ENCODE measurements at regions not wholly inside any gene's neighbourhood (a gene's known extent, or its start where the extent isn't known, plus 50 kb on each side); places are given as distances from the start of the nearest gene placed in this dataset.

DNA sequence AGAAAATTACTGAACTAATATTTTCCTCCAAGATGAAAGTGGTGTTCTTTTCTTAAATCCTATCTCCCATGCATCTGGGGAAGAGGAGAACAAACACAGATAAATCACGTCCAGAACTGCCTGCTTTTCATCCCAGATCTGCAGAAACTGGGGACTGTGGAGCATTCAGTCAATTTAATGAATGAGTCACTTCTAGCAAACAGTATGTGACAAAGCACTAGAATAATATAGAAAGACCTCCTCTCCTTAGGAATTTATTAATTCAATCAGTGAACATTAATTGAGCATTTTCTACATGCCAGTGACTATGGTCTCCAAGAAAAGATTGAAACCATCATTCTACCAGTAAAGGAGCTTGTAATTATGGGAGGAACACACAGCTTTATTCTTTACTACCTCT, 693.4 kb upstream of the ID2 start:
- DNase-seq: no peak

DNA sequence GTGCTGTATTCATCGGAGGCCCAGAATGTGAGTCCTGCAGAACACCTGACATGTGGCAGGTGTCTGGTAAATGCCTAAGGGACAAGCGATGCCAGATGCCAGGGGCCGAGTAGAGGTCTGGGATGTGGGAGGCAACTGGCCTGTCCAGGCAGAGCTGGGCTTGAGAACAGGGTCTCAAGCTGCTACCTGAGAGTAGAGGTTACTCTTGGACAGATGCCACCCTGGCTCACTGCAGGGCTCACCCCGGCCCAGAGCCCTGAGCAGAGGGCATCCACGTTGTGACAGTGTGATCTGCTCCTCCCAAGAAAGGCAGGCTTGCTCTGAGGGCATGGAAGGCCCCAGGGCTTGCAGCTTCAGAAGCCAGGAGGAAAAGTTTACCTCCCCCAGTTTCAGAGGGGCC, 692.0 kb upstream of the ID2 start:
- no peak for DNase-seq

DNA sequence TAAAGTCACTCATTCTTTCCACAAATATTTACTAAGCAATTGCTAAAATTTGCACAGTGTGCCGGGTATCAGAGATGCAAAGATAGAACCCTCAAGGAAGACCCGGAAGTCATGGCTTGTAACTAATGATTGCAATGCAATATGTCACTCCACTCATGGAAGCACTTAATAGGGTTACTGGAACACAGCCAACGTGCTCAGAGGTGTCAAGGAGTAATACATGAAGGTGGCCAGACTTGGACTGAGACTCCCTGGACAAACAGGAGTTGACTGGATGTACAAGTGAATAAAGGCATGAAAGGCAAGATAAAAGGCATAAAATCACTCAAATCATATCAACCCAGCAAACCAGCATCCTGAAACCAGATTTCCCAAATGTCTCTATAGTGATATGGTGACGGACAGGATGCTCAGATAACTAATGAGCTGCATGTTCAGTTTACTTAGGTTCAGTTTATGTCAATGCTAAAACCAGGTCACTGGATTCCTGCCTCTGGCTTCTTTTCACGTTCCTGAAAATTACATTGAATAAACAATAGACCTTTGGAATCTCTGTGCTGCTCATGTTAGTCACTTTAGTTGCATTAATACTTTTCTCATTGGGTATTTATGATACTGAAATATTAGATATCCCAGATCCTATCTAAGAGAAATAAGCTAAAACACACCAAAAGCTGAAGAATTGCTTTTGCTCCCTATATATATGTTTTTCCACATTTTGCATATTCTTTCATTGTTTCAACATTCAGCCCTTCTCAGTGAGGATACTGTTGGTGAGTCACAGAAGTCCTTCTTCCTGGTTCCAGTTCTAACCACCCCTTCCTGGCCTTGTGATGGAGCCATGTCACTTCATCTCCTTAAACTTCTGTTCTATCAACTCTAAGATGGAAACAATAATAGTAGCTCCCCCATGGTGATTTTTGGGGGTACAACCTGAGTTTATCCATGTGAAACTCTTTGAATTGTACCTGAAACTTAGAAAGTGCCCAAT, 688.9 kb upstream of the ID2 start:
- DNase-seq: no peak

DNA sequence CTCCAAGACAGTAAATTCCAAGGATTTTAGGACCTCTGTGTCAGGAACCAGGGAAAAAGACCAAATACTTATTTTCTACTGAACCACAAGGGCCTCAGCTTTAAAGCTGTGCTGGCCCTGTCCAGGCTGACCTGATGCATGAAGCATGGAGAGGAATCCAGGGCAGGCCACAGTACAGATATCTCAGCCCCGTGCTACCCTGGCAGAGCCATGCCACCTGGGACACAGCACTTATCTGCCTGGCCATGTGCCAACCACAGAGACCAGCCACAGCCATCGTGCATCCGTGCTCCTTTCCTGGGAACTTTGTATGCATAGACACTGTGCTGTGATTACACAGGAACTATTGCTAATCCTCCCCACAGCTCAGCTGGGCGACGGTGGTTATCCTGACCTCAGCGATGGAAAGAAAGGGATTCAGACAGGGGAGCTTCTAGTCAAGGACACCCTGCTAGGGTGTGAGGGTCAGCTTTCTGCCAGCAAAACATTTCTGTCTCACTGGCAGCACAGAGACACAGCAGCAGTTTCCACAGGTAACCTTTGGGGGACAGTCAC, 687.4 kb upstream of the ID2 start:
- DNase-seq: no peak

DNA sequence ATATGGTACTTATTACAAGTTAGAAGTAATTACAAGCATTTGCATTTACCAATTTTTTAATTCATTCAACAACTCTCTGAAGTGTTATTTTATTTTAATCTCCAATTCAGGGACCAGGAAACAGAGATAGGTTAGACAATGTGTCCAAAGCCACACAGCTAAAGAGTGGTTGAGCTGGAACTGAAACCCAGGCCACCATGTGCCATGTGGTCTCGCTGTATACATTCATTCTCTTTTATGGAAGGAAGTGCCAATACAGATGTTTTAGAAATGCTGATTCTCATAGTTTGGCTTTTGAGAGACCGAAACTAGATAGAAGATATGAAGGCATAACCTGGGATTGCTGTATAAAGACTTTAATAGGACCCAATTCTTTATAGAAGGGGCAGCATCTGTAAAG, 684.6 kb upstream of the ID2 start:
- DNase-seq: no peak

DNA sequence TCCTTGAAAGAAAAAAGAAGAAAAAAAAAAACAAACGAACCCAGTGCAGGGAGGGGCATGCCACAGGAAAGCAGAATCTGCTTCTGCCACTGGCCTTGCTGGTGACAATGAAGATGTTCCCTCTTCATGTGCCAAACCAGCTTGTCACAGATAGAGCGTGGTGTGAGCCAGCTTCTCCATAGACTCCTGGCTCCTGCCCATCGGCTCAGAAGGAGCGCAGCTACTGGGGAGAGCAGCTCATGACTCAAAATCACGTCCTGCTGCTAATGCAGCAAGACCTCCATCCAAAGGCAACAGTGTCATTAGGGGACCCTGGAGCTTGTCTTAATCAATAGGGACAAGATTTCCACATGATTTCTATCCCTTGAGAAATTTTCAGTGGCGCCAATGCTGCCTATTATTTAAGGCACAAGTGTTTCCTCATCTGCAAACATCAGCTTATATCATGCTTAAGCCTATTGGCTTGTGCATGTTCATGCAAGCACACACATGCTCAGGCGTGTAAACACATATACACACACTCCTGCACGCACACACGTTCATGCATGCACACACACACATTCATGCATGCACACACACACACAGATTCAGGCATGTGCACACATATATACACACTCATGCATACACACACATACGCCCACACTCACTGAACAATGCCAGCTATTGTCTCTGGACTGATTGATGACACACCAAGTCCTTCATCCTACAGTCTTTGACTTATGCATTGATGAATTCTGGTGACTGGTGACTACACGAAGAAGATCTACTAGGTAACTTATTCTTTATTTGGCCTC, 682.0 kb upstream of the ID2 start:
- no peak for DNase-seq

DNA sequence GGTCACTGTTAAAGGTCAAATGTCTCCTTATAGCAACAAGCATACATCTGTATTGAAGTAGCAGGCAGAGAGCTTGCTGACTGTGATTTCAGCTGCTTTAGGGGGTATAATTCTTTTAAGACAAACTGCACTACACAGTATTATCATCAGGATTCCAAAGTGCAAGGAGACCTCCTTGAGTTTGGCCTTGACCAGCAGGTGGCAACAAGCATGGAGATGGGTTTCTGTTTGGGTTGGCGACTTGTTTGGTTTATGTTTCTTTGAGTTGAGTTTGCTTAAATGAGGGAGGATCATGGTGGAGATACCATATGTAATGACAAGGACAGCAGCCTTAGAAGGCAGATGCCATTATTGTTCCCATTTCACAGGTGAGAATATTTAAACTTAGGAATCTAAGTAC, 681.0 kb upstream of the ID2 start:
- DNase-seq: no peak

DNA sequence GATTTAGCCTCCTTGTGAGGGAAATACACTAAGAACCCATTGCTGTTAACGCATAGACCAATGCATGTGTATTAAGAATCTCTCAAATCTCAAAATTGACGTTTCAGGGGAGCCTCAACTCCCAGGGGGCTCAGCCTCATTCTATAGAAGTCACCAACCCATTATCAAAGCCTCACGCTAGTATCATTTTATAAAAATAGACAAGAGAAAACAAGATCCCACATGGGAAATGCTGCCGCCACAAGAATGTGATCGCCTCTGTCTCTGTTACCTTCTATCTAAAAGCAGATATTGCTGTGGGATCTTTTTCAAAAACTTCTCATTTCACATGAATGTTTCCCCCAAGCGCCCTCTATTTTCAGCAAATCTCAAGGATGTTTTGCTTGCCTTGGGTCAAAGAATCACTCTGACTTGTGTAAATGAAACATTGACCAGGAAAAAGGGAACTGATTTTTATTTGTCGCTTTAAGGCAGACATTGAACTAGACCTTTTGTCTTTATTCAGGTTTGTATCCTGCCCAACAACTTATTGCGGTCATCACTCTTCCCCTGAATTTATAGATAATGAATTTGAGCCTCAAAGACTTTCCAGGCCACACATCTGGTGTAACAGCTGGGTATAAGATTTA, 679.0 kb upstream of the ID2 start:
- DNase-seq: no peak

DNA sequence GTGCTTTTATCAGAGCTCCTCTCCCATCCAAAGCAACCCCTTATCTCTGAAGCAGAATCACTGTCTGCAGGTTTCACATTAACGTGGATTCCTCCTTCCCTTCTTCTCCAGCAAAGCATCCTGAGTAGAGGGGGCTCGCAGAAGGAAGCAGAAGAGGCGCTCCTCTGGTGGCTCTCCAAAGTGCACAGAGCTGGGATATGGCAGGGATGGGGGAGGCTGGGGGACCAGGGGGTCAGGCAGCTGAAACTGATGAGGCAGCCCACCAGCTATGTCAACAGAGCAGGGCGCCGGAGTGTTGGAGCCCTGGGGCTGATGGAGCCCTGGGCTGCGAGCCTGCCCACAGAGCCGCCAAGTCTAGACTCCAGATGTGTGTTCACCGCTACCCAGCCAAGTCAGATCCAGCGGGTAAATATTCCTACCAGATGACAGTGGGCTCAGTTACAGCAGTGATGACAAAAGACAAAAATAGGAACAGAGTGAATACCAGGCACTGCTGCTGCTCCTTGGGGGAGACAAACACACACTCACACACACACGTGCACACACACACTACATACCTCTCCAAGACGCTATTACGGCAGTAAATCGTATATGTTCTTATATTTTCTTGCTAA, 678.3 kb upstream of the ID2 start:
- no peak for DNase-seq

DNA sequence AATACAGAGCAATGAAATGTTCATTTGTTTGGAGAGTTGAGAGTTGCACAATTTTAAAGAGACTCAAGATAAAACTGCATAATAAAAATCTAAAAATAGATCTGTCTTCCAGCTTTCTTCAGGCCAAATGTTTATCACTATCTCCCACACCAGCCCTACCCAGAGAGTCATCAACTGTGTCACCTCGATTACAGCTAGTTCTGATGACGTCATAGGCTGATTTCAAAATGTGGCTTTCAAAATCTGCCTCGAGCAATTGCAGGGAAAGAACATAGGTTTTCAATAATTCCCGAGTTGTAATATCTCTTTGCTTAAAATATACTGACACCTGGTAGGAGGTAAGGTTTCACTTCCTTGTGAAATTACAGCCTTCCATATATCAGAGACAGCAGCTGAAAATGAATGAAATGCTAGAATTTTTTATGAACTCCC, 677.6 kb upstream of the ID2 start:
- DNase-seq: no peak

DNA sequence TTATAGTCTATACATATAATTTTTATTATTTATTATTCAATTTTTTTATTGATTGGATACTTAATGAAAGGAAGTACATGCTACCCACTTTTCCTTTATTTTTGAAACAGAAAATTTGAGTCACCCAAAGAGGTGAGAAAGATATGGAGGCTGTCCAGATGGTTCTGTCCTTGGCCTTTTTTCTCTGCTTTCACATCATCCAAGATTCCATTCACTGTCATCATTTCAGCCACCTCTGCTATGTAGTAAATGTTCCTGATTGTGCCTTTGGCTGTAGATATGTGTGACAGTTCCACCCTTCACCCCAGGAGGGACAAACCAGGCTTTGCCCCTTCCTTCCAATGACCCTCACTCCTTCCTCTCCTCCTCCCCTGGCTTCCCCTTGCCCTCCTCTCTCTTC, 675.7 kb upstream of the ID2 start:
- DNase-seq: no peak

DNA sequence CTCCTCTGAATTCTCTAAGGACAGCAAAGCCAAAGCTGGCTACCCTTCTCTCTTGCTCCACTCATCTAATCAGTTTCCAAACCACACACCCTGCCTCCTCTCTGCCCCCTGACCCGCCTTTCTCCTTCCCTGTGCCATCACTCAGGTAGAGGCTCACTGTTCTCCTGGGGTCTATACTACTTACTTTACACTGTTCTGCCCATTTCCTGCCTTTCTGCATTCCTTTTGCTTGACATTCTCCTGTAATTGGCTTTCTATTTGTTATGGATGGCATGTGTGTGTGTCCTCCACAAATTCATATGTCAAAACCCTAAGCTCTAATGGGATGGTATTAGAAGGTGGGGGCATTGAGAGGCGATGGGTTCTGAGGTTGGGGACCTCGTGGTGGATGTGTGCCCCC, 675.2 kb upstream of the ID2 start:
- no peak for DNase-seq

DNA sequence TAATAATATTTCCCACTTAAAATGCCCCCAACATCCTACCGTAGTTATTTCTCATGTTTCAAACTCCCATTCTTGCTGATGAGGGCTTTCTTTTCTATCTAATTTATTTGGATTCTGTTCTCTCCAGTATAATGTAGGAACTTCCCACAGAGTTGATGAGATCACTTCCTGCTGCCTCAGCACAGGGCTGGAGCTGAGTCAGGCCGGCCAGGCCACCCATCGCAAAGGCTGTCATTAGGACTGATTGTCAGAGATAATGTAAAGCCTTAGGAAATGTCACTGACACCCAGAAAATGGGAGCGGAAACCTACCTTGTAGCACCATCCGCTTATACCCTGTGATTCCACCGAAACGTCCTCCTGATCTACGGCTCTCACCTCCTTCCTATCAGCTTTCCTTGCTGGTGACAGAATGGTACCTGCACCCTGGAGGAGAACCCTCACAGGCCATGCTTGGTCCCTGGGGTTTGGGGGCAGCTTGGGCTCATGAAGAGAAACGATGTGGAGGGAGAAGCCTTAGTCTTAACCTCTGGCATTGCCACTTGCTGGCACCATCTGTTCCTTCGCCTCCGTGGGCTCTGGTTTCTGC, 672.8 kb upstream of the ID2 start:
- DNase-seq: no peak

DNA sequence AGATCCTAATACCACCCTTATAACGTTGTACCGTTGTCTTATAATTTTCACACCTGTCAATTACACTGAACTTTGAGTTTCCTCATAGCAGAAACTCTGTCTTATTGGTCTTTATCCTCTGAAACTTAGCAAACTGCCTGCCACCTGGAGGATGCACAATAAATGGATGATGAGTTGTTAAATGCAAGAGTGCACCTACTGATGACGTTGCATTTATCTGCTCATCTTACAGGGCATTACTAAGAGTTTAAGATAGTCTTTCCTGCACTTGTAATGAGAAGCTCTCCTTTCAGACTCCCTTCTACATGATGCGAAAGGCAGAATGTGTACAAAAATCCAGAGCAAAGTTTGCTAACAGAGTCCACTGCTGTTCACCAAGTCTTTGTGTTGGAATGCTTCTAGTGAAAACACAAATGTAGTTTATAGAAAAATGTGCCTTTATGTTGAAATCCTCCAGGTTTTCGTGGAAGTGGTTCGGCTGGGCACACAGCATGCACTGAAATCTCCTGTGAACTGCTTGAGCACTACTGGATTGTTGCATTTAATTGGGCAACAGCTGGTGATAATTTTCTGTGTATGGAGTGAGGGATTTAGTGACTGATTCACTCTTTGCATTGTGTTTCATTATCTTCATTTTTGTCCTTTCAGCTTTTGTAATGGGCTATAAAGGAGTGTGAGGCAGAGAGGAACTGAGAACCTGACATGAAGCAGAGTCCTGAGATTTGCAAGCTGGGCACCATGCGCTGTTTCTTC, 665.8 kb upstream of the ID2 start:
- no peak for DNase-seq

DNA sequence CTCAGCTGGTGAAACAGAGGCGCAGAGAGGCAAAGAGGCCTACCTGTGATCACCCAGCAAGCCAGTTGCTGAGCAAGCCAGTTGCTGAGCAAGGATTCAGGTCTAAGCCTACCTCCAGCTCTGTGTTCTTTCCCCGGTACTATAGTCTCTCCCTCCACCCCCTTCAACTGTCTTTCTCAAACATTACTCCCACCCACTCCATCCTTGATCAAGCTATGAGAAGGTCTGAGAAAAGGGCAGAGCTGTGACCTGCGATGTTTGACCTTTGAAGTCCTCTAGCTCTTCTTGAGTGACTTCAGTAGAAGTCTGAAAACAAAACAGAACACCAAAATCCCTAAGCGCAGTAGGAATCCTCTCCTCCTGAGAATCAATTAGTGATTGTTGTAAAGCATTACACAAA, 665.2 kb upstream of the ID2 start:
- no peak for DNase-seq

DNA sequence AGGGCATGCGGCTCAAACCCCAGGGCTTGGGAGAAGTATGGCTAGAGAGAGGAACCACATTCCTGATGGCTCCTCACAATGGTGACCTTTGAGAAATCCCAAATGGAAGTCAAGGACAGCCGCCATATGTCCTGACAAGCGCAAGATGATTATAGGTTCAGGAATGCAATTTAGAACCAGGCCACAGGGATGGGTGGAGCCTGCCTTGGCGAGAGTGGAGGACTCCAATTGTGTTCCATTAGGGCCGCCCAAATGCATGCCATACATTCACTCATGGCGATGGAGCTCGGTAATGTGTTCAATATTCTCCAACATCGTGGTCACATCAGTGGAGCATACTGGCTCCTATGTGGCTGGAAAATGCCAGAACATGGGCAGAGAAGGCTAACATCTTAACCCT, 662.9 kb upstream of the ID2 start:
- DNase-seq: no peak

DNA sequence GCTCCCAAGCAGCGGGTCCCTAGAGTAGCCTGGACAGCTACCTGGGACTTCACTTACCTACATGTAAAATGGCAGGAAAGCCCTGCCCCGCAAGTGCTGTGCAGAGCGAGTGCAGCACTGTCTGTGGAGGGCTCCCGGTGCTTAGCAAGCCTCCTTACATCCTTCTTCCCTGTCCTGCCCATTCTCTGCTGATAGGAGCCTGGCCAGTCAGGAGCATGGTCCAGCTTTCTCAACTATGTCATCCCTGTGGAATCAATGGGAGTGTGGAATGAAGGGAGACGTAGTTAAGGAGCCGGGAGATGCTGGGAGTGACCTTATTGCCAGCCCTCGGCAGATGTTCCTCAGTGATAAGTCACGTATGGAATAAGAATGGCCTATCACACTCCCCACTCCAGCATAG, 661.9 kb upstream of the ID2 start:
- DNase-seq: no peak

DNA sequence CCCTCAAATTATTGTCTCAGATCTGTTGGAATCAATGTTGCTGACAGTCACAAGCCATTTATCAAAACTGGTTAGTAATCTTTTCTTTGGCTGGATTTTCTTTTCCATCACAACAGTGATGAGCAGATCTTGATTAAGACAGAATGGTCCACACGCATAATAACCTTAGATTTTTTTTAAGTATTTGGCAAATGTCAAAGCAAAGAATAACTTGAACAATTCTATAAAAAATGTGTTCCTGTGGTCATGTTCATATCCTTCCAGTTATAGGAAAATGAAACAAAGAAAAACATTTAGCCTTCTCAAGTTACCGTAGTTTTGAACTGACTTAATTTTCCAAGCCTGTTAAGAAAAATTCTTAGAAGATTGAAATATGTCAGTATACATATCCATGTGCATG, 659.9 kb upstream of the ID2 start:
- DNase-seq: no peak

DNA sequence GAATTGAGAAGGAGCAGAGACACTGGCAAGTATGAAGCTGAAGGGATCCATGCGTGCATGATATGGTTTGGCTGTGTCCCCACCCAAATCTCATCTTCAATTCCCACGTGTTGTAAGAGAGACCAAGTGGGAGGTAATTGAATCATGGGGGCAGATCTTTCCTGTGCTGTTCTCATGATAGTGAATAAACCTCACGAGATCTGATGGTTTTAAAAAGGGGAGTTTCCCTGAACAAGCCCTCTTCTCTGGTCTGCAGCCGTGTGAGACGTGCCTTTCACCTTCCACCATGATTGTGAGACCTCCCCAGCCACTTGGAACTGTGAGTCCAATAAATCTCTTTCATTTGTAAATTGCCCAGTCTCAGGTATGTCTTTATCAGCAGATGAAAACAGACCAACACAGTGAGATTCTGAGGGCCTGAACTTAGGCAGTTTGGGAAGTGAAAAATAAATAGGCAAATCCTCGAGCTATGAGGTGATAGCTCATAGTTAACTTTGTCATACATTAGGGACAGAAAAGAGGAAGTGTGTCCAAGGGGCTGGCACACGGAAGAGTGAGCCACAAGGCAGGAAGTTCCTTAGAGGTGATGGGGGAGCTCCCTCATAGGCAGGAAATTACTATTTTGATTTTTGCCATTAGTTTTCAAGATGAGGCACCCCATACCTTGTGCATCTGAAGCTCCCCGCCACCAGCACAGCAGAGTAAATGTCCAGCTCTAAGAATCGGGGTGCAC, 658.8 kb upstream of the ID2 start:
- no peak for DNase-seq

DNA sequence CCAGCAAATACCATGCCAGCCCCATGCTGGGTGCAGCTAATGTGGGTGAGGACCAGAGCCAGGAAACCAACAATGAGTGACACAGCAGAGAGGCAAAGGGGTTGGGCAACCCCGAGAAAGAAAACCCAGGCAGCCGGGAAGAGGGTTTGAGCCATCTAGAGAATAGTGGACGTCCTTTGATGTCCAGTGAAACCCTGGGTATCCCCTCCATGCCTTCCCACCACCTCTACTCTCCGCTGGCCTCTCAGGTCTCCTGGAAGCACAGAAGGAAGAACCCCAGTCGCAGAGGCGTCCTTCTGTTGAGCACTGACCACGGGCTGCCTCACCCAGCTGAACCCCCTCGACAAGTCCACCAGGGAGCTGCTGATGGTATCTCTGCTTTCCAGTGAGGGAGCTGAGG, 657.4 kb upstream of the ID2 start:
- no peak for DNase-seq

DNA sequence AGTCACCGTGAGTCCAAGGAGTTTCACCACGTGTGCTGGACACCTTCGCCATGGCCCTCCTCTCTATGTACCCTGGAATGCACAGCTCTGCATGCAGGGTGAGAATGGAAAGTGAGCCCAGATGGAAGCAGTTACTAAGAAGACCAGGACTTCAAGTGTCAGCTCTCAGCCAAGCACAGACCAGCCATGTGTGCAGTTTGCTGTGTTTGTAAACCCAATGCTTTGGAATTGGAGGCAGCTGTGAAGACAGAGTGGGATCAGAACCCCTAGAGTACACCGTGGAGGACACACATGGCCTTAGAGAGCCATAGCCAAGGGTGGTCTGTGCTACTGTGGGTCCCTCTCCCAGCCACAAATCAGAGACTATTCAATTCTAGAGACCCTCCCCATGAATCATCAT, 655.5 kb upstream of the ID2 start:
- DNase-seq: no peak
